ENCODE measurements at regions not wholly inside any gene's neighbourhood (a gene's known extent, or its start where the extent isn't known, plus 50 kb on each side); places are given as distances from the start of the nearest gene placed in this dataset.

DNA sequence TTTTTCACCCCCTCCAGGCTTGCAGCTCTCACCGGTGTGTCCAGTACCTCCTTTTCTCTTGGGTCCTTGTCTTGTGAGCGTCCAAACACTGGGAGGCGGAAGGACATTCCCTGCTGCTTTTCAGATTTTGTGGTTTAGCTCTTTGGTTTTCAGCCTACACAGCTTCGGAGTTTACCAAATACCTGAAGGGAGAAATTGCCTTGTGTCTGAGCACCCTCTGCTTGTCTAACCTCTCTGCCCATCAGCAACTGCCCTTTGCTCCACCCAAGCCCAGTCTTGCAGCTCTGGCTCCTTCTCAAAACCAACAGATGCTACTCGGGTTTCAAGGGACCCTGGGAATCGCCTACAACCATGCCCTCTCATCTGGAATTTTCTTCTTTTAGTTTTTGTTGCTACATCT is 519.1 kb upstream of the IGFBP3 start:
- TF ChIP-seq CTCF (IDR thresholded peaks at IDR 0.05) (no peak), POLR2A (IDR thresholded peaks at IDR 0.05) (no peak)

Data from thyroid gland (tissue), 4 donors.